GM23248 (cell line): ENCODE measurements at regions not wholly inside any gene's neighbourhood (a gene's known extent, or its start where the extent isn't known, plus 50 kb on each side); places are given as distances from the start of the nearest gene placed in this dataset.
A peak's percentile ranks its signal among the peaks of the same experiment; 100 is the strongest.

ENCODE experiments used
- DNase-seq: peaks from one replicate; pipeline ENCODE4 v3.0.0-alpha.2; 2015
- H2AFZ ChIP-seq: fragments of 200-600 bp; sonication (generic); 2 replicates; pipeline ENCODE4 v1.6.1; 2016; ENCODE audit warnings: antibody characterized with exemption
- H3F3A ChIP-seq: fragments of 200-600 bp; sonication (generic); 2 replicates; pipeline ENCODE4 v1.6.1; 2016; ENCODE audit warnings: mild to moderate bottlenecking, antibody characterized with exemption, mixed run types; ENCODE audit not compliant: insufficient read depth
- H3K27ac ChIP-seq: fragments of 200-600 bp; sonication (generic); 2 replicates; pipeline ENCODE4 v1.5.1; 2016; ENCODE audit warnings: mild to moderate bottlenecking
- H3K27me3 ChIP-seq: fragments of 200-600 bp; sonication (generic); replicated peaks from 2 replicates; pipeline ENCODE4 v1.6.1; 2016; ENCODE audit warnings: mild to moderate bottlenecking; ENCODE audit not compliant: insufficient read depth
- H3K36me3 ChIP-seq: fragments of 200-600 bp; sonication (generic); 2 replicates; pipeline ENCODE4 v1.6.1; 2016; ENCODE audit warnings: low read depth, mild to moderate bottlenecking
- H3K4me1 ChIP-seq: fragments of 200-600 bp; sonication (generic); 2 replicates; pipeline ENCODE4 v1.6.1; 2016; ENCODE audit warnings: mild to moderate bottlenecking; ENCODE audit not compliant: insufficient read depth
- H3K4me2 ChIP-seq: fragments of 200-600 bp; sonication (generic); one replicate; pipeline ENCODE4 v1.6.1; 2016; ENCODE audit warnings: mild to moderate bottlenecking; ENCODE audit not compliant: unreplicated experiment
- H3K4me3 ChIP-seq: fragments of 200-600 bp; sonication (generic); 2 replicates; pipeline ENCODE4 v1.5.1; 2016; ENCODE audit warnings: mild to moderate bottlenecking
- H3K79me2 ChIP-seq: fragments of 200-600 bp; sonication (generic); 2 replicates; pipeline ENCODE4 v1.6.1; 2016; ENCODE audit warnings: mild to moderate bottlenecking; ENCODE audit not compliant: insufficient read depth
- H3K9ac ChIP-seq: fragments of 200-600 bp; sonication (generic); 2 replicates; pipeline ENCODE4 v1.6.1; 2016; ENCODE audit warnings: mild to moderate bottlenecking
- H3K9me2 ChIP-seq: fragments of 200-600 bp; sonication (generic); 2 replicates; pipeline ENCODE4 v1.6.1; 2016; ENCODE audit warnings: mixed run types, mild to moderate bottlenecking, moderate library complexity; ENCODE audit not compliant: insufficient read depth
- H3K9me3 ChIP-seq: fragments of 200-600 bp; sonication (generic); one replicate; pipeline ENCODE4 v1.6.1; 2017; ENCODE audit warnings: low read depth
- H4K20me1 ChIP-seq: fragments of 200-600 bp; sonication (generic); 2 replicates; pipeline ENCODE4 v1.6.0; 2016; ENCODE audit not compliant: insufficient read depth
- EZH2 ChIP-seq: fragments of 200-600 bp; sonication (generic); IDR thresholded peaks from 2 replicates; pipeline ENCODE4 v1.6.1; 2018; ENCODE audit warnings: antibody characterized with exemption, mild to moderate bottlenecking; ENCODE audit not compliant: insufficient read depth, poor library complexity, severe bottlenecking
- EZH2phosphoT487 ChIP-seq: fragments of 200-600 bp; sonication (generic); IDR thresholded peaks from 2 replicates; pipeline ENCODE4 v1.6.1; 2018; ENCODE audit warnings: antibody characterized with exemption, moderate library complexity, mild to moderate bottlenecking, low read depth; ENCODE audit not compliant: insufficient read depth
- whole genome bisulfite sequencing, 2 experiments: methylation state at CpG; one replicate each; pipeline ENCODE4 v1.1.6; 2015 to 2017; ENCODE audit warnings: low lambda C conversion rate in 2 of 2, low coverage in 1 of 2; ENCODE audit errors: missing lambda C conversion rate in 2 of 2; 5-methylcytosine and 5-hydroxymethylcytosine counted together
- in situ Hi-C: fragments of 300-500 bp; cut with MboI; formaldehyde crosslinking; loops from 2 replicates; pipeline ENCODE4 v1.15.0; 2020

DNA sequence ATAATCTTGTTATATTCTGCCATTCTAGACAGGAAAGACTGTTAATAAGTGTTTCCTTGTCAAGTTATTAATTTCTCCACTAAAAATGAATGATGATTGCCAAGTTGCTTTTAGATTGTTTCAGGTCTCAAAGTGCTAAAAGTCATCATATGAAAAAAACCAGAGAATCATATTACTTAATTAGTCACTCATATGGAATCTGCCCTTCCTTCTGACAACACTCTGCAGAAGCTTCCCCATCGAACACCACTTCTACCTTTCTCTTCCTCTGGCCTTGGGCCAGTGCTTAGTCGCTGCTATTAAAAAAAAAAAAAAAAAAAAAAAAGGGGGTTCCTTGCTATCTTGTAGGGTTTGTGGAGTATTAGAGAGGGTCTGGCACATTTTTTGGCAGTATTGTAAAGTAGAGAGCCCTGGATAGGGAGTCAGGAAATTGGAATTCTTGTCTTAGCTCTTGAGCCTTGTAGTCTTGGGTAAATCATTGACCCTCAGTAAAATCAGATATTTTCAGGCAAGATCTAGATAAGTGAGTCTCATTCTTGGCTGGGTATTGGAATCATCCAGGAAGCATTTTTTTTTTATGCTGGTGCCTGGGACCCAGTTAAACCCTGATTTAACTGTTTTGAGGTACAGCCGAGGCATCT is 141.7 kb upstream of the CCDC68 start:
- peak; percentile 63 for DNase-seq
- WGBS, 2 experiments: 42% methylated on average over 3 of the region's 3 CpGs
- TF ChIP-seq EZH2phosphoT487 (no peak), EZH2 (no peak)

DNA sequence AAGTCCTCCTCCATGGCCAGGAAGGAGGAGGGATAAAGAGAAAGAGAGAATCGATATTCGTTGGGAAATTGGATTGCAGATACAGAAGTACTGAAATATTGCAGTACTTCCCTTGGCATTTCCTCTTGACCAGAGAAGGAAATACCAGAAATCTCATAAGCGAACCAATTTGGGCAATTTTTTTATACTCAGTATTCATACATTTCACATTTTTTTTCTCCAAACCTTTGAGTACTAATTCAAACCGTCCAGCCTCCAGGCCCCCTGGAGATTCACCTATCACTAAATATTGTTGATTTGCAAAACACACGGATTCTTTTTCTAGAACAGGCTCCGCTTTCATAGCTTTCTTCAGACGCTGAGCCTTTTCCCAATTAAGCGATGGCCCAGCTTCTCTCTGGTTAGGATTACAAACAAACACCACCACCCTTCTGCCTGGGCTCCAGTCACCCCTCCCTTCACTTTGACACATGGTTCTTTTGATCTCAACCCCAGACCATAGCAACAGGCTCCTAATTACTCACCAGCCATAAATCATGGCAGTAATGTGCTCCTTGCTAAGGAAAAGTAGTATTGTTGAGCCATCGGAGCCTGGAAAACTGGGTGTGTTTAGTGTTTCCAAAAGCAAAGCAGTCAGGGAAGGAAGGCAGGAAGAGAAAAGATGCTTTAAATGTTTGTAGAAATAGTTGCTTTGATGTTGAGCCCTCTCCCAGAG is 138.4 kb upstream of the CCDC68 start:
- Histone ChIP-seq H3K9ac (no peak overlapping the region), H4K20me1 (no peaks in the 10 kb centered on the region), H3K9me3 (no peaks in the 10 kb centered on the region), H3K36me3 (no peaks in the 10 kb centered on the region), H2AFZ (peak overlapping the region; percentile 54), H3F3A (peaks cover 15% of the 10 kb centered on the region; the same call in 1 of the 2 replicates), H3K4me3 (peak overlapping the region; percentile 50), H3K4me2 (peak overlapping the region; percentile 65), H3K4me1 (peaks cover 31% of the 10 kb centered on the region), H3K79me2 (no peaks in the 10 kb centered on the region), H3K27ac (no peak overlapping the region), H3K27me3 (no peaks in the 10 kb centered on the region), H3K9me2 (no peaks in the 10 kb centered on the region)
- peak; percentile 55 for DNase-seq
- no peak for TF ChIP-seq EZH2
- TF ChIP-seq EZH2phosphoT487: no peak
- WGBS, 2 experiments: 4 to 7% methylated on average over 9 of the region's 9 CpGs
- in situ Hi-C loops: no loop called here

More for the DNA sequence above, 141.7 kb upstream of the CCDC68 start:
- Histone ChIP-seq H3K27me3 (no peaks in the 10 kb centered on the region), H3F3A (peaks cover 15% of the 10 kb centered on the region; the same call in 1 of the 2 replicates), H4K20me1 (no peaks in the 10 kb centered on the region), H3K36me3 (no peaks in the 10 kb centered on the region), H3K4me3 (no peak overlapping the region), H2AFZ (no peak overlapping the region), H3K4me2 (no peak overlapping the region), H3K9me3 (no peaks in the 10 kb centered on the region), H3K4me1 (peaks cover 31% of the 10 kb centered on the region), H3K79me2 (no peaks in the 10 kb centered on the region), H3K9me2 (no peaks in the 10 kb centered on the region), H3K9ac (no peak overlapping the region), H3K27ac (no peak overlapping the region)
- in situ Hi-C loops: no loop called here

DNA sequence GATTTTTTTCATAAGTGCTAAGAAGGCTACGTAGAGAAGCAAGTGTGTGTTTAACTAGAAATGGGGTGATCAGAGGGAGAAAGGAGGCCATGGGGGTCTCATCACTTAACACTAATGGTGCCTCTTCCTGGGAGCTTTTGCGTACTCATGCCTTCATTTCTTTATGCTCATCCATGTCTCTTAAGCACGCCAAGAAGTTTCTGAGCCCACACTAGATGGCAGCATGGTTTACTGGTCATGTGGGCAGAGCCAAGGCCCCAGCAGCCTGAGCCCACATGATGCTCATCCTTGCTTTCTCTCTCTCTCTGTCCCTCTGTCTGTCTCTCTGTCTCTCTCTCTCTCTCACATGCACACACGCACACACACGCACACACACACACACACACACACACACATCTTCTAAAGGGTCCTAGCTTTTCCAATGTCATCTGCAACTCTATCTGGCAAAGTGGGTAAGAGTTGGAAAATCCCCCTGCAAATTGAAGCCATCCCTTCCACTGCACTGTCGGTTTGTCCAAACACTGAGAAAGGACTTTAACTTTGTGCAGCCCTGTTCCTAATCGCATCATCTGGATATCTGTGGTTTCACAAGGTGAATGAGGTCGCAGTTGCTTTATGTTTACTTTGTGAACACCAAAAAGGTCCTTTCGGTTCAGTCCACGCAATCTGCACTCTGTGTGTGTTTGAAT is 137.1 kb upstream of the CCDC68 start:
- peak overlapping the region; percentile 14; the same call in 1 of the 2 replicates for H2AFZ ChIP-seq
- no peak overlapping the region for H3K9ac ChIP-seq
- H3K9me2 ChIP-seq: no peaks in the 10 kb centered on the region
- H4K20me1 ChIP-seq: no peaks in the 10 kb centered on the region
- DNase-seq: peak; percentile 79
- no peak overlapping the region for H3K27ac ChIP-seq
- peaks cover 15% of the 10 kb centered on the region; the same call in 1 of the 2 replicates for H3F3A ChIP-seq
- TF ChIP-seq EZH2phosphoT487 (no peak), EZH2 (no peak)
- no peak overlapping the region for H3K4me3 ChIP-seq
- no peaks in the 10 kb centered on the region for H3K9me3 ChIP-seq
- in situ Hi-C loops: no loop called here
- no peaks in the 10 kb centered on the region for H3K79me2 ChIP-seq
- no peaks in the 10 kb centered on the region for H3K27me3 ChIP-seq
- H3K4me1 ChIP-seq: peaks cover 31% of the 10 kb centered on the region
- WGBS, 2 experiments: 39 to 42% methylated on average over 9 to 10 of the region's 10 CpGs
- H3K4me2 ChIP-seq: no peak overlapping the region
- H3K36me3 ChIP-seq: no peaks in the 10 kb centered on the region

DNA sequence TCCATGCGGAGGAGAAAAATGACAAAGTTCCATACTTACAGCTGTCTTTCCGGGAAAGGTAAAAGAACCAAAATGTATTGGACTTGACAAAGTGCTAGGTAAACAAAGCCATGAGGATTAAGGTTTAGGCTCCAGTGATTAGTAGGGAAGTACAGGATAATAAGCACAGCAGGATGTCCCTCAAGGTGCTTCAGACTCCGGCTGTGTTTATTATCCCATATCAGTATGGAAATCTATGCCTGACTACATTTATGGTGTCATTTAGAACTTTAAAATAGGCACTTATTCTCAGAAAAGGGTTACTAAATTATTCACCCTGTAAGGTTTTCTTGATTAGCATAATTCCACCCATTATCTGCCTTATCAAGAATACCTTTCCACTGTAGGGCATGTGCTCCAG is 136.3 kb upstream of the CCDC68 start:
- no peaks in the 10 kb centered on the region for H3K9me3 ChIP-seq
- no peak overlapping the region for H3K9ac ChIP-seq

More for the DNA sequence above, 136.3 kb upstream of the CCDC68 start:
- Histone ChIP-seq H3K79me2 (no peaks in the 10 kb centered on the region), H3K27ac (no peak overlapping the region), H3K27me3 (no peaks in the 10 kb centered on the region), H4K20me1 (no peaks in the 10 kb centered on the region), H3K36me3 (no peaks in the 10 kb centered on the region), H3K9me2 (no peaks in the 10 kb centered on the region), H3K4me2 (no peak overlapping the region), H3K4me1 (peaks cover 23% of the 10 kb centered on the region), H3K4me3 (no peak overlapping the region), H3F3A (peaks cover 15% of the 10 kb centered on the region; the same call in 1 of the 2 replicates), H2AFZ (no peak overlapping the region)
- in situ Hi-C loops: no loop called here
- 84 to 87% methylated on average over 3 of the region's 3 CpGs for WGBS, 2 experiments
- TF ChIP-seq EZH2phosphoT487 (no peak), EZH2 (no peak)
- DNase-seq: no peak
